GM18517 (cell line): ENCODE measurements at regions not wholly inside any gene's neighbourhood (a gene's known extent, or its start where the extent isn't known, plus 50 kb on each side); places are given as distances from the start of the nearest gene placed in this dataset.
"Not testable (repeated sequence)": the region's sequence is repeated elsewhere in the genome, so short reads cannot be mapped to it uniquely, and the experiment has no call there.

Experiments
- ATAC-seq: cut with Tn5 transposase; IDR thresholded peaks from one replicate; pipeline ENCODE4 v1.9.1; 2021; ENCODE audit warnings: mild to moderate bottlenecking, moderate library complexity; ENCODE audit not compliant: unreplicated experiment

DNA sequence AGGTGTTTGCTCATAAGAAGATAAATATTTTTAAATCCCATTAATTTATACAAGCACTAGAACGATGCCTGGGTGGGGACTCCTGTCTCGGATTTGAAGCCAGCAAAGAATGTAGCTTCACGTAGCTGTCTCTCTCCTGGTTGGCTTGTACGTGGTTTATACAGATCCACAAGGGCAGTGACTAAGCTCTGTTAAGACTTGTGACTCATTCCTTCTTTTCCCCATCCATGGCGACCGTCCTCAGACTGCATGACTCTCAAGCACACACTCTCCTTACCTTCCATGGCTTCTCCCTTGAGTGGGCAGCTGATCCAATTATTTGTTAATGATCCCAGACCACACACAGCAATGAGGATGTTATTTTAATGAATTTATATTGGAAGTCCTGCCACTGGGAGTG is 679.7 kb upstream of the SOX9 start:
- ATAC-seq = no peak

DNA sequence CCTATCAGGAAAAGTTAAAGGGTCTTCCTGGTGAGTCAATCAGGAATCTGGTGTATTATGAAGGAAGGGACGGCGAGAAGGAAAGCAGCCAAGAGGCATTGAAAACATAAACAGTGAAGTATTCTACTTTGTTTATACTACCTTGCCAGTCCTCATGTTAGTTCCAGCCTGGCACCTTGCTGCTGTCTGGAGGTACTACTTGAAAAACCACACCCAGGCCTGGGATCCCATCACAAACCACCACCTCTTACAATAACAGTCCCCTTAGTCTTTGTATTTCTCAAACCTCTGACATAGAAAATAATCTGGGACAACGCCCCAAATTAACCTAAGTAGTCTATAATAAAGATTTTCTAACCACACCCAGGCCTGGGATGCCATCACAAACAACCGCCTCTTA is 676.7 kb upstream of the SOX9 start:
- no peak for ATAC-seq

DNA sequence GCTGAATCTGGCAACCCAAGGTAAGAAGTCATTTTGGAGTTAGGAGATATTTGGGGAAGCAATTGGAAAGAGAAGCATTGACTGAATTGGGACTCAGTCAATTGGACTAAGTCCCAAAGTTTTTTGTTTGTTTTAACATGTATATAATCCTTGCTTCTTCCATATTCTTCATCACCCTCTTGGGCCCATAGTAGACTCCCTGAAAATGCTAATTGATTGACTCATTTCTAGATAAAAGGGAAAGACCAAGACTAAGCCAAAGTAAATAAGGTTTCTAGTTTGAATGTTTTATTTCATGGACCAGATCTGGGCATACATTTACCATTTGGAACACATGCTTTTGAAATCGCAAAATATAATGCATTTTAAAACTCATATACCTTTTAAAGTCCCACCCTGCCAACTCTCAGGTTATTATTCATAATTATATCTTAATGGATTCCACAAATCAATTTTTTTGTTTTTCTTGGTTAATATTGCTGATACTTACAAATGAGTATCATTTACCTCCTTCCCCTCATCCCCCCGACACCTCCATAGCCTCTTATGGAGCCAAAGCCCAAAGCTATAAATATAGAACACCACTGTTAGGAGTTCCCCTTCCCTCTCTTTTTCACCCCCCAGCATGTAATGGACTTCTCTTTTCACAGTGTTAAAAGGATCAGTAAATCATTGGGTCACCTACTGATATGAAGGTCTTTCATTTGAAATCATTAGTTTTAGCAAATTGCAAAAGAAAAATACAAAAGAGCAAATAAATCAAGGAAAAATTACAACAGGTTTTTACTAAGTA is 674.0 kb upstream of the SOX9 start:
- no peak for ATAC-seq

GRCh38 chr17:71447644-71448043 is 673.2 kb upstream of the SOX9 start:
- ATAC-seq = no peak

- not testable (repeated sequence) for ATAC-seq
These were observed 670.2 kb upstream of the SOX9 start for GRCh38 chr17:71450657-71451056.

DNA sequence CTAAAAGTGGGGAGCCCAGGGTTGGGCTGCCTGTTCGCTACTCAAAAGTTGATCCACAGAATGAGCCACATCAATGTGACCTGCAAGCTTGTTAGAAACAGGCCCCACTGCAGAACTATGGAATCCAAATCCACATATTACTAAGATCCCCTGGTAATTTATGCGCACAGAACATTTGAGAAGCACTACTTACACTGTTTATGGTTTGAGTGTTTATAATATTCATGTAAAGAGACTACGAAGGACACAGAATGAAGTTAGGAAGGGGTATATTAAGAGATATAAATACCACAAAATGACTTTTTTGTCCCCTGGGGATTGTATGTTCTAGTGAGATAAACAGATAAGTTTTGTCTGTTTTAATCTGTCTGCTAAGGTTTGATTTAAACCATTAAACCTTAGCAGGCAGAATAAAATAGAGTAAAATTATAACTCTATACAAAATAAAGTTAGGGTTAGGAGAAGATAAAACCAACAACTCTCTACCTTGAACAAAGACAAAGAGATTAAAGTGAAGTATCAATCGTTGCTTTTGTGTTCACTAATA is 666.9 kb upstream of the SOX9 start:
- ATAC-seq = no peak

- ATAC-seq = no peak
These were observed 665.6 kb upstream of the SOX9 start for GRCh38 chr17:71455219-71455618.

DNA sequence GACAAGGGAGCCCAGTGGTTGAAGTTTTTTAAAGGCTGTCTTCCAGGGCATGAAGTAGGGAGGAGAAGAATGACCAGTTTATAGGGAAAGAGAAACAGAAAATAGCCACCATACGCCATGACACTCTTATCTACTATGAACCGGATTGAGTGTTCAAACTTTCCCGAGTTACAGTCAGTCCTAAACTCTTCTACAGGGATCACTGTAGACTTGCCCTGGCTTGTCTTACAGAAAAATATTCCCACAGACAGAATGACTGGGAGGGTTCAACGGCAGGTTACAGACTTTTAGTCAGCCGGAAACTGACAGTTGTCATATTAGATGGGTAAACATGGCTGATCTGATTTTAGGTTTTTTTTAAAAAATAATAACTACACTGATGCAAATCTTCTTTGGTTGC is 662.5 kb upstream of the SOX9 start:
- ATAC-seq = no peak

DNA sequence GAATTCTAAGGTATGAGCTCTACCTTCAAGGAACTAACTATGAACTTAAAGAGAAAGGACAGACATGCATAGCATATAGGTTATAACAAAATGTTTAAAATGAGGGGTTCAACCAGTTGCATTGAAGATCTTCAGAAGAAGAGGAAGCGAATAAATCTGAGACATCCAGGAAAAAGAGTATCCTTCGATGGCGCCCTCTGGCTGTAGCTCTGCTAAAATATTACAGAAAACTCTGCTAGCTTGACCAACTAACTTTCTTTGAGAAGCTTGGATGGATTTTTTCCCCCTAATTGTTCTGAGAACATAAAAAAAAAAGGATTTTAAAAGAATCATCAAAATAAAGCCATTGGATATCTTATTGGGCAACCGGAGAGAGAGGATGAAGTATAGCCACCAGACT is 659.9 kb upstream of the SOX9 start:
- no peak for ATAC-seq

DNA sequence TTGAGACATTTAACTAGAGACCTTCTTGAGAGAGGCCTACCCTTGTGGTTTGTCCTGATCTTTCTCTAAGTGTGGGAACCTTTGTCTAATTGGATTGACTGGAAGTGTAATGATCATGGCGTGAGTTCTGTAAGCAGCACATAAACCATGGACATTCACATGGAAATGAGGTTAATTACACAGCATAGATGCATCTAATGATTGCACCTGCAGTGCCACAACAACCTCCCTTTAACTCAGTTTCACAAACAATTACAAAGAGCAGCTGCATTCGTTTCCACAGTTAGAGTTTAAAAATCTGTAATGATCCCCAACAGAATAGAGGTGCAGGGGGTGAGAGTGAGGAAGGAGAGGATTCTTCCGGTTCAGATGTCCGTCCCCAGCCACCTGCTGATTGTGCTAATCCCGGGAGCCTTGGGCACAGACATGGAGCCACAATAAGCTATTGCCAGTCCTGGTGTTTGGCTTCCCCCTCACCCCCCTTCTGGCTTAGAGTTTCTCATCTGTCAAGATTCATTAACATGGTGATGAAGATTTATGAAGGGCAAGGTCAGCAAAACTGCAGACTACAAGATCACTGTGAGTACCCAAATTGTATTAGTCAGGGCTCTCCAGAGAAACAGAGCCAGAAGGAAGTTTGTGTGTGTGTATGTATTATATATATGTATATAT is 659.2 kb upstream of the SOX9 start:
- ATAC-seq = no peak

DNA sequence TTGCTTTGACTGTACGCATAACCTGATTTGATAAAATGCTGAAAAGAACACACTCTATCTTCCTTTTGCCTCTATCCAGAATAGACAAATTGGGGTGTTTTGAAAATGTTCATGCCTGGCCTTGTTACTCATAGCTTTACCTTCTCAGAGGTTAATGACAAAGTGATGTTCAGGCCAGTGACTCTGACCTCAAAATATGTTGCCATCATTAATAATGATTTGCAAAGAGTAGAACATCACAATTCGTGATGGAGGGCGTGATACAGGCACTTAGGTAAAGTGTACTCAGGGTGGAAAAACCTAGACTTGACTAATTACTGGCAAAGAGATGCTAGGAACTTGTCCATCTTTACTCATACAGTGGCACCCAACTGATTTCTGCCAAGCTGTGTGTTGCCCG is 656.6 kb upstream of the SOX9 start:
- no peak for ATAC-seq

- ATAC-seq = no peak
These were observed 656.1 kb upstream of the SOX9 start for GRCh38 chr17:71464751-71465150.

- no peak for ATAC-seq
These were observed 653.1 kb upstream of the SOX9 start for GRCh38 chr17:71467719-71468118.

DNA sequence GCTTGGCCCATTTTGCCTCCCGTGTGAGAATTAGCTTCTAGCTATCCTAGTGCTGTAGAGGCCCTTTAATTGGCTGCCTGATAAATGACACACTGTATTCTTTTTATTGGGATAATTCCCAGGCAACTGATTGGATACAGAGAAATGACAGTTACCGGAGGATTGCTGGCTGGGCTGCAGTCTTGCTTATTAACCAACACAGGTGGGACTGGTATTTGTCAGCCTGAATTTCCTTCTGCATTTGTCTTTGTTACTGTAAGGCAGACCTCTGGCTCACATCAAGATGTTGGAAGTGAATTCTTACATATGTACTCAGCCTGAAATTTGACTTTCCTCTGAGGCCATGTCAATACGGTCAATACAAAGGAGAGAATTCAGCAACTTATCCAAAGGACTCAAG is 650.8 kb upstream of the SOX9 start:
- ATAC-seq = no peak

- ATAC-seq = no peak
These were observed 647.7 kb upstream of the SOX9 start for GRCh38 chr17:71472809-71473789.

GRCh38 chr17:71477356-71477755 is 643.5 kb upstream of the SOX9 start:
- no peak for ATAC-seq

DNA sequence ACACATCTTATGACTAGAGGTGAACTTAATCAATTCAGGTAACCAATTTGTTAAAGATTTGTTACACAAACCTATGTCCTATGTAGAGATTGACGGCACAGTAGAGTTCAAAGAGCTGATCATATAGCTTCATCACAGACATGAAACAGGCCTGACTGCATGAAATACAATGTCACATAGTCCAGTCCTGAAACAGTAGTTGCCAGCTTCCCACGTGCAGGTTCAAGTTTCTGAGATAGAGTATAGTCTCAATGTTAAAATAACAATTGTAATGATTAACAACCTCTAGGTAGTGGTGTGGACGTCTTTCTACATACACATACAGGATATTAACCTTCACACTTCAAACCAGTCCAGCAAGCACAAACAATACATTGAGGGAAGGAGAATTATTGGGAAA is 640.7 kb upstream of the SOX9 start:
- no peak for ATAC-seq

GRCh38 chr17:71482625-71483024 is 638.2 kb upstream of the SOX9 start:
- ATAC-seq = no peak

DNA sequence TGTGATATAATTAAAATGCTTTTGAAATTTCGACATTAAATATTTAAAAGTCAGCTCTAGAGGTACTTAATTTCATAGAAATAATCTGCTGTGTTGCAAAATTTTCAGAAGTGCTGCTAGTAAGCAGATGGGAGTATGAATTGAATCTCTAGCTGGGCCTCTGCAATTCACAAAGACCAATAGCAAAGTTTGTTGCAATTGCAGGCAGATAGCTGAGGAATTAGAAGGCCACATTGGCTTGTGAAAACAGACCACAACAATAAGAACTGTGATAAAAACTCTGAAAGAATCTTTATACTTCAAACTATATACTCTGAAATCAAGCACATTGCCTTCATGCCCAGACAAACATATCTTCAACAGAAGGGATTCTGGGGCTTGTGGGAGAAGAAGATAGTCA is 636.3 kb upstream of the SOX9 start:
- ATAC-seq = no peak

- no peak for ATAC-seq
These were observed 635.4 kb upstream of the SOX9 start for GRCh38 chr17:71485426-71485825.

GRCh38 chr17:71486261-71486660 is 634.6 kb upstream of the SOX9 start:
- ATAC-seq = no peak
